GM19351 (cell line): ENCODE measurements at regions not wholly inside any gene's neighbourhood (a gene's known extent, or its start where the extent isn't known, plus 50 kb on each side); places are given as distances from the start of the nearest gene placed in this dataset.
"Not testable (repeated sequence)": the region's sequence is repeated elsewhere in the genome, so short reads cannot be mapped to it uniquely, and the experiment has no call there.

Experiments
- ATAC-seq: cut with Tn5 transposase; IDR thresholded peaks from one replicate; pipeline ENCODE4 v1.9.1; 2021; ENCODE audit warnings: mild to moderate bottlenecking, moderate library complexity; ENCODE audit not compliant: unreplicated experiment

DNA sequence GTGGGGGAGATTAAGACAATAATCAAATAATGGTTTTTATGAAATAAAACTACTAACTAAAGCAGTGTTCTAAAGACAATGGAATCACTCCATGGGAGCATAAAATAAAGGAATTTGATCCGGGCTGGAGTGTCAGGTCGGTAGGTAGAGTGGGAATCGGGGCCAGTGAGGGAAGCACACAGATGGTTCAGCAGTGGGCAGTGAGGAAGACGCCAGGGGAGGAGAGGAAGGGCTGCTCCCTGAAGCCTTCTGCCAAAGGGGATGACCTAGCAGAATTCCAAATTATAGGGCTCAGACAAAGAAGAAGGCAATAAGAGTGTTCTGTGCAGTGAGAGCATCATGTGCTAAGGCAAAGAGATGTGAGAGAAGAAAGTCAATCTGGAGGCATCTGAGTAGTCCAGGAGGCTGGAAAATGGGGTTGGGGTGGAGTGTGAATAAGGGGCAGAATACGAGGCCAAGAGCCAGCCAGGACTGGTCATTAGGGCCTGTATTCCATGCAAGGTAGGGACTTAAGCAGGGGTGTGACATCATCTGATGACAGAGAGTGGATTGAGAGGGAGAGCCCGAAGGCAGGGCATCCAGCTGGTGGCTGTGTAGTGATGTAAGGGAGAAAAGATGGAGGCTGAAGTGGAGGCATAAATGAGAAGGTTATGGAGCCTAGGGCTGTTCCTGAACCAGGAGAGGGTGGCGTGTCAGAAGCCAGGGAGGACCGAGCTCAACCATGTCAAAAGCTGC is 137.6 kb downstream of the COPRS start:
- ATAC-seq = no peak

DNA sequence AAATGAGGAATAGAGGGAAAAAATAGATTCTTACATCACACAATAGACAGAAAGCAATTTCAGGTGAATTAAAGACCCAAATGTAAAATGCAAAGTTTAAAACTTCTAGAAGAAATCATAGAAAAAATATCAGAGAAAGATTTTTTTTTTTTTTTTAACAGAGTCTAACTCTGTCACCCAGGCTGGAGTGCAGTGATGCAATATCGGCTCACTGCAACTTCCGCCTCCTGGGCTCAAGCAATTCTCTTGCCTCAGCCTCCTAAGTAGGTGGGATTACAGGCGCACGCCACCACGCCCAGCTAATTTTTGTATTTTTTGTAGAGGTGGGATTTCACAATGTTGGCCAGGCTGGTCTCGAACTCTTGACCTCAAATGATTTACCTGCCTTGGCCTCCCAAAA is 141.8 kb downstream of the COPRS start:
- not testable (repeated sequence) for ATAC-seq

DNA sequence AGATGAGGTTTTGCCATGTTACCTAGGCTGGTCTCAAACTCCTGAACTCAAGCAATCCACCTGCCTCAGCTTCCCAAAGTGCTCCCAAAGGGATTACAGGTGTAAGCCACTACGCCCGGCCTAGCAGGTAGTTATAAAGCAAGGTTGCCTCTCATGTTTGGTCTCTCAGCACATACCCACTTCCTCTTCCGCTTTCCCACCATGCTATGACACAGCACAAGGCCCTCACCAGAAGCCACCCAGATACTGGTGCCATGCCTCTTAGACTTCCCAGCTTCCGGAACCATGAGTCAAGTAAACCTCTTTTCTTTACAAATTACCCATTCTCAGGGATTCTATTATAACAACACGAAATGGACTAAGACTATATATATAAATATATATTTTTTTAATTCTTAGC is 143.6 kb downstream of the COPRS start:
- ATAC-seq = no peak

DNA sequence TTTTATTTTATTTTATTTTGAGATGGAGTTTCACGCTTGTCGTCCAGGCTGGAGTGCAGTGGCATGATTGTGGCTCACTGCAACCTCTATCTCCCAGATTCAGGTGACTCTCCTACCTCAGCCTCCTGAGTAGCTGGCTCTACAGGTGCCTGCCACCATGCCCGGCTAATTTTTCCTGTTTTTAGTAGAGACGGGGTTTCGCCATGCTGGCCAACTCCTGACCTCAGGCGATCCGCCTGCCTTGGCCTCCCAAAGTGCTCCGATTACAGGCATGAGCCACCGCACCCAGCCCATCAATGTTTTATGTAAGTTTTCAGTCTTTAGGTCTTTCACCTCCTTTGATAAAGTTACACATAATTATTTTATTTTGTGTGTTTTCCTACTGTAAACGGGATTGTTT is 154.6 kb downstream of the COPRS start:
- no peak for ATAC-seq

DNA sequence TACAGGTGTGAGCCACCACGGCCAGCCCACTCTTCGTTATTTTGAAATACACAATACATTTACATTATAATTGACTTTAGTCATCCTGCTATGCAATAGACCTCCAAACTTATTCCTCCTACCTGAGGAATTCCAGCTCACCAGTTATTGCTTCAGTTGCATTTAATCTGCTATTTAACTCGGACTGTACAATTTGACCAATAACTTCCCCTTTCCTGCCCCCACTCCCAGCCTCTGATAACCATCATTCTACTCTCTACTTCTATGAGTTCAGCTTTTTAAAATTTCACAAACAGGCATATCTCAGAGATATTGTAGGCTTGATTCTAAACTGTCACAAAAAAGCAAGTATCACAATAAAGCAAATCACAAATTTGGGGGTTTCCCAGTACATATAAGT is 157.0 kb downstream of the COPRS start:
- no peak for ATAC-seq

DNA sequence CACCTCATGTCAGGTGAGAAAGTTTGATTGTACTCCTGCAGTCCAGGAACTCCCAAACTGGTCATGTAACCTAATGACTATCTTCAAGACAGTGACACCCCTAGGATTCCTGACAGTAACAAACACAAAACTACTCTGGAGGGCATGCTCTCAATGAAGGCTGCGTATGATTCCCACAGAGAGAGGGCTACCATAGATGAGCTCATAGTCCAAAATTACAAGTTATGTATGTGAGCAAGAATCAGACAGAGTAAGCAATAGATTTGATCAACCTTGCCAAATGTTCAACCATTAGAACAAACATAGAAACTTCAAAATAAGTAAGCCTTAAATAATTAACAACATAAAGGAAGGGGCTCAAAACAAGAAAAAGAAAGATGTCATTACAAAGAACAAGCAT is 158.1 kb downstream of the COPRS start:
- no peak for ATAC-seq

DNA sequence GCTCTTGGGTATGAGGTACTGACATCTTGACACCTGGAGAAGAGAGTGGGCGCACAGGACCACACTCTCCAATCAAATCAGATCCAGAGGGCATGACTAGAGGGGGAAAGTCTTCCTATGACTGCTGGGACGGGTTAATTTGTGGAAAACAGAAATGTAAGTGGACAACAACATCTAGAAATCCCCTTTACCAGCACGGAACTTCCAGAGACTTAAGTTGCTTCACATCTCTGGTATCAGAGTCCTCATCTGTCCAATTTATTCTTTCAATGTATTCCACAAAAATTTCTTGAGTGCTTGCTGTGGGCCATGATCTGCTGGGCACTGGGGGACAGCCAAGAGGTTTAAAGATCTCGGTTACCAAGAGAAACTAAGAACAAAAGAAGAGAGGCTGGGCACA is 159.2 kb downstream of the COPRS start:
- ATAC-seq = no peak

DNA sequence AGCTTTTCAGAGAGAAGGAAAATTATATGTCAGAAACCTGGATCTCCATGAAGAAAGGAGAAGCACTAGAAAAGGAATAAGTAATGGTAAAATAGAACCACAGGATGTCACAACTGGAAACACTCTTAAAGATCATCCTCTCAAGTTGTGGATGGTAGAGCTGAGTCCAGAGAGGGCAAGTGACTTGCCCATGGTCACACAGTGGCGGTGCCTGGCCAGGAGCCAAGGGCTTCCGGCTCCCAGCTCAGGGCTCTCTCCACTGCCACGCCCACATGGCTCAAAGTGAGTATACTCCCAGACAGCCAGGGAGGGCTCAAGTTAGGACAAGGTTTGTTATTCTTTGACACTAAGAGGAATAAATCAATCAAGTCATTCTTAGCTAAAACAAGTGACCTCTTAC is 159.8 kb downstream of the COPRS start:
- no peak for ATAC-seq

DNA sequence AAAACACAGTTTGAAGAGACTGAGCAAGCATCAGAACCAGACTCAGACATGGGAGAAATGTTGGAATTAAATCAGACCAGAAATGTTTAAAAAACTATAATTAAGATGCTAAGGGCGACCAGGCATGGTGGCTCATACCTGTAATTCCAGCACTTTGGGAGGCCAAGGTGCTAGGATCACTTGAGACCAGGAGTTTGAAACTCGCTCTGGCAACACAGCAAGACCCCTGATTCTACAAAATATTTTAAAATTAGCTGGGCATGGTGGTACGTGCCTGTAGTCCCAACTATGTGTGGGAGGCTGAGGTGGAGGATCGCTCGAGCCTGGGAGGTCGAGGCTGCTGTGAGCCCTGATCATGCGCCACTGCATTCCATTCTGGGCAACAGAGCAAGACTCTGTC is 160.3 kb downstream of the COPRS start:
- no peak for ATAC-seq

DNA sequence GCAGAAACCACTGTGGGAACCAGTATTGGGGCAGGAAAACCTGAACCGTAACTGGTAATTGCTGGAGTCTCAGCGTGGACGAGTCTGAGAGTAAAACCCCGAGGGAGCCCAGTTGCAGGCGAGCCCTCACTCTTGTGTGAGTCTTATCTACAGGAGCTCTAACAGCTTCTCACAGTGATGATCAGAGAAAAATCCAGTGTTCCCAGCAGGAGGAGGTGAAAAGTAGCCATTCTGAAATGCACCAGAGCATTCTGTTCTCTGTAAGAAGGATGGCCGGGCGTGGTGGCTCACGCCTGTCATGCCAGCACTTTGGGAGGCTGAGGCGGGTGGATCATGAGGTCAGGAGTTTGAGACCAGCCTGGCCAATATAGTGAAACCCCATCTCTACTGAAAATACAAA is 161.2 kb downstream of the COPRS start:
- ATAC-seq = no peak

DNA sequence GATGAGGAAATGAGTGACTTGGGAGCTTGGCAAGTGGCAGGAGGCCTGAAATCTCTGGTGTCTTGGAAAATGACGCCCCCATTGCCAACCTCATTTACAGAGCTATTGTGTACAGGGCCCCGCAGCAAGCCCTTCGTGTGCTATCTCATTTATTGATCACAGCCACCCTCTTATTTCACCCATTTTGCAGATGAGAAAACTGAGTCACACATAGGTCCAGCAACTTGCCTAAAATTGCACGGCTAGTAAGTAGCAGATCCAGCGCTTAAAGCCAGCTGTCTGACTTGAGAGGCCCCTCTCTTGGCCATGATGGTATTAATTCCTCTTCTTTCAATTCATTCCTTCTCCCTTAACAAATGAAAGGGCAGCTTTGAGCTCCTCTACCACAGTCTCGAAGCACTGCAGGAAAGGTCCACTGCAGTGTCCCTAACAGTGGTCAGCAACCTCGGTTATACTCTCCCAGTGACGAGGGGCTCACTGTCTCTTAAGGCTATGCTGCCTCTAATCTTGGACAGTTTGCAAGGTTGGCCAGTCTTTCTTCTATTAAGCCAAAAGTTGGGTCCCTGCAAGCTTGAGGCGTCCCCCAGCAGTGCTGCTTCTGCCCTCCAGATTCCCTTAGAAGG is 162.2 kb downstream of the COPRS start:
- ATAC-seq = no peak

DNA sequence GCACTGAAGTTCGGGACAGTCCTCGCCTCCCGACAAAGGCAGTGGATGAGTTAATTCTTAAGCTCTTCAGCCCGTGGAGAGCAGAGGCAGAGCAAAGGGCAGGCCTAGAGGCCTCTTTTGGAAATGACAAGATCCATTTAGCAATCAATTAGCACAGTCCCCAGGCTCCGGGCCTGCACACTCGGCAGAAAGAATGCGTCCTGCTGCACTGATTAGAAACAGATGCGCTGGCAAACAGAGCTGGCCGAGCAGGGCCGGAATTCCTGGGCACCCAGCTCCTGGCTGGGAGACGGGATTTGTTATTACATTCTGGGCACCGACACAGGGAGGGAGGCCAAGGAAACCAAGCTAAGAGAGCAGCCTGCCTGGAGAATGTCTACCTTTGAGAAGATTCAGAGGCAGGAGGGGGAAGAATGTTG is 162.9 kb downstream of the COPRS start:
- no peak for ATAC-seq

DNA sequence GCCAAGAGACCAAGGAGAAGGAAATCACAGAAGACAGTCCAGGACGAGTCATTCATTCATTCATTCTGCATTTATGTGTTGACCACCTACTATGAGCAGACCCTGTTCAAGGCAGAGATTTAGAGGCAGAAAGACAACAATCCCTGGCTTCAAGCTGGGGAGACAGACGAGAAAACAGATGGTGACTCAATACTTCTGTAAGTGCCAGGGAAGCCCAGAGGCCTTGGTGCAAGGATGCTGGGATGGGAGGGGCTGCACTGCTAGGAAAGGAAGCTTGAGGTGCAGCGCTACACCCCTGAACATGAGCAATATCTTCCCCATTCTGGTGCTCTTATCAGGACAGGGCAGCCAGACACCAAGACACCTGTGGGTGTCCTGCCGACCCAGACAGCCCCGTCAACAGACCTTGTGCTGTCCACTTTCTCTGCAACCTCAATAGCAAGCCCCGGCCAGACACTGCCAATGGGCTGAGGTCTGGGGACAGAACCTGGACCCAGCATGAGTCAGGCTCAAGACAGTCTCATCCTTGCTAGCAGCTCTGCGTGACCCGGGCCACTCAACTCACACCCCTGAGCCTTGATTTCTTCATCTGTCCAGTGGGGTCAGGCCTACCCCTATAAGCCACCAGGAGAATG is 163.5 kb downstream of the COPRS start:
- ATAC-seq = no peak

DNA sequence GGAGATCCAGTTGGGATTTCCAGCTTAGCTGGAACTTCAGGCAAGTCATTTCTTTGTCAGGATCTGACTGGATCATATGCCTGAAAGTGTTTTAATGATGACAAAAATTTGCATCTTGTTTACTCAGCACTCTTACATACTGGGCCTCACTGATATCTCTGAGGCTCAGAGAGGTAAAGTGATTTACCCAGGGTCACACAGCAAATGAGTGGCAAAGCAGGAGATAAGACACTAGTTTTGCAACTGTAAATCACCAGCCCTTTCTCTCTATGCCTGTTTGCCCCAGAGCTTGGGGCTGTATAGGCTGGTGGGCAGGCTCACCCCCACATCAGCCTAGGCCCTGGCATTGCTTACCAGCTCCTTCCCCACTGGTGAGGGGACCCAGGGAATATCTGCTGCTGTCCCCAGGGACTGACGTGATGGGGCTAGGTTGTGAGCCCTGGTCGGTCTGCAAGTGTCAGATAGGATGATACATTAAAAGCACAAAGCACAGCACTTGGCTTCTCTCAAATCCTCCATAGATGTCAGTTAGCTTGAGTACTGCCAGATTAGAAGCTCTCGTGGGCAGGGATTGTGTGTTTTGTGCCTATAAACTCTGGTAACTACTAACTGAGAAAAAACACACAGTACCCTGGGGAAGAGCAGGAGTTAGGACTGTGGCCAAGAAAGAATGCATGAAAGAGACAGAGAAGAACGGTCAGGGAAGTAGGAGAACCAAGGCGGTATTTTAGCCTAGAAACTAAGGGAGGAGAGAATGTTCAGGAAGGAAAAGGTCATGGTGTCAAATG is 165.4 kb downstream of the COPRS start:
- ATAC-seq = no peak

DNA sequence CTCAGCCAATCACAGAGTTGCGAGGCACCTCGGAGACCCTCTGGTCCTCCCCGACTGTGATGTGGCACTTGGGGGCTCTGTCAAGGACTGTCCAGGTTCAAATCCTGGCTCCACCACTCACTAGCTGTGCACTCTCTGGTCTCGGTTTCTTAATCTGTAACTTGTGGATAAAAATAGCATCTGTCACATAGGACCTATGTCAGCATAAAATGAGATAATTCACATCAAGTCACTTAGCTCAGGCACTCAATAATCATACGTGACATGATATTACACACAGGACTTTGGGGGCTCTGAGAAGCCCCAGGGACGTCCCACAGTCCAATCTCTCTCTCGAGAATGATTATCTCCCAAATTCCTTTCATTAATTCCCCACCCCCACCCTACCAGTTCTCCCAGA is 166.4 kb downstream of the COPRS start:
- ATAC-seq = no peak

DNA sequence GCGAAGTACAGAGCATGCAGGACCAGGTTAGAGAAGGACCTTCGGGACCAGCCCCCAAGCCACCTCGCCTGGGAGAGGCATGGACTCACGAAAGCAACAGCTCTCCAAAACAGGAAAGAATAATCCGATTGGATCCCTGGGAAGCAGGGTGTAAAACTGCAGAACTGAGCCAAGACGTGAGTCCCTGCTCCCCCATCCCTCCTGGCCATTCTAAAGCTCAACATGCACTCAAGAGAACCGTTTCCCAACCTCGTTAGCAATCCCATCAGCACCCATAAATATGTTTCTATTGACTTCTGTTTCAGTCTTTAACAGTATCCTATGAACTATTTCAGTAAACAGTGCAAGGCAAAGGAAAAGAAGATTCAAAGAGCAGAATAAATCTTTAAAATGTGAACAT is 167.0 kb downstream of the COPRS start:
- ATAC-seq = no peak

DNA sequence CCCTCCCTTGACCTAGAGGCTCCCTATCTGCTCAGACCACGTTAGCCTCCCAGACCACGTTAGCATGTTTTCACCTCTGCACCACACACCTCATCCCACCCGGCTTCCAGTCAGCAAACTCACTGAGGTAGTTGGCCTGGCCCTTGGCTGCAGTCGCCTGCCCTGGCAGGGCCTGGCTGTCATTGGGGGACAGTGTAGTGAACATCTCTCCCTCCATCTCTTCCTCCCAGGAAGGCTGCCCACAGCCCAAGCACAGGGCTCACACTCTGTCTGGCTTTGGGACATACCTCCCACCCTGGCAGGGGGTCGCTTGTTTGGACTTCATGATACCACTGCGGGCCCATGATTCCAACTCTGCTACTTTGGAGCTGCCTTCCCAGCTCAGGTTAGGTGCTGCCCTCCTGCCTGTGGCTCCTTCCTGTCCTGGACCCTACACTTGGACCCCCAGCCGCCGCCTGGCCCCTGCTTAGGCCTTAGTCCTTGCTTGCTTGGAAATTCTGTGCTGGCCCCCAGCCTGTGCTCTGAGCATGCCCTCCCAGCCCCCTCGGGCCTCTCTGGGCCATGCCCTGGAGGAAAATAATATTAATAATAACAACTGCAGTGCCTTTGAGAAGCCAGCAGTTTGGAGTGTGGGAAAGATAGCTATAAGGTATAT is 167.7 kb downstream of the COPRS start:
- no peak for ATAC-seq

DNA sequence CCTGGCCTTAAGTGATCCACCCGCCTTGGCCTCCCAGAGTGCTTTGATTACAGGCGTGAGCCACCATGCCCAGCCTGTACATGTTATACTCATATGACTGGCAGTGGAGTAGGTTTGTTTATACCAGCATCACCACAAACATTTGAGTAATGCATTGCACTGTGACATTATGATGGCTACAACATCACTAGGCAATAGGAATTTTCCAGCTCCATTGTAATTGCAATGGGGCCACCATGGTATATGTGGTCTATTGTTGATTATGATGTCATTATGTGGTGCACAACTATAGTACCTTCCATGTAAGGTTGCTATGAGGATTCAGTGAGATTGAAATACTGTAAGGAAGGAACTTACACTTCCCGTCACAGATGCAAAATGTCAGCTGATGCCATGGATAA is 168.9 kb downstream of the COPRS start:
- ATAC-seq = no peak

DNA sequence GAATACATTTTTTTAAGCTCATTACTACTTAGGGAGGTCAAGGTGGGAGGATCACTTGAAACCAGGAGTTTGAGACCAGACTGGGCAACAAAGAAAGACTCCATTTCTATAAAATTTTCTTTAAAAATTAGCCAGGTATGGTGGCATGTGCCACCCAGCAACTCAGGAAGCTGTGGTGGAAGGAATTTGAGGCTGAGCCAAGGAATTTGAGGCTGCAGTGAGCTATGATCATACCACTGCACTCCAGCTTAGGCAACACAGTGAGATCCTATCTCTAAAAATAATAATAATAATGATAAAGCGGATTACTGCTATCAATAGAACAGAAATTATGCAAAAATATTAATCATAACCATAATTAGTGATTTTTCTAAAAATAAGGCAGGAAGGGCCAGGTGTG is 170.3 kb downstream of the COPRS start:
- no peak for ATAC-seq

DNA sequence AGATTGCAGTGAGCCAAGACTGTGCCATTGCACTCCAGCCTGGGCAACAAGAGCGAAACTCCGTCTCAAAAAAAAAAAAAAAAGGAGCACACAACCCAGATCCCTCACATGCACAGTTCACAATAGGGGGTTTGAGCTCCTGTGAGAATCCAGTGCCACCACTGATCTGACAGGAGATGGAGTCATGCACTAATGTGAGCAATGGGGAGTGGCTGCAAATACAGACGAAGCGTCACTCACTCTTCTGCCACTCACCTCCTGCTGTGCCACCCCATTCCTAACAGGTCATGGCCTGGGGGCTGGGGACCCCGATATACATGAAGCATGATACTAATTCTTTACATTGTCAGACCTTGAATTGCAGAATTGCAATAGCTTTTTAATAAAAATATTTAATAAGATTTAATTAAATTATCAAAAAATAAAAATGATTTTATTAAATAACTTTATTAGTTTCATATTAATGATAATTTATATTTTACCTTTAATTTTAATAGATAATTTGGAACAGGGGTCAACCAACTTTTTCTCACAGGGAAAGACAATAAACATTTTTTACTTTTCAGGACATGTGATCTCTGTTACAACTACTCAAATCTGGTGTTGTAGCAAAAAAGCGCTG is 171.4 kb downstream of the COPRS start:
- ATAC-seq = no peak

DNA sequence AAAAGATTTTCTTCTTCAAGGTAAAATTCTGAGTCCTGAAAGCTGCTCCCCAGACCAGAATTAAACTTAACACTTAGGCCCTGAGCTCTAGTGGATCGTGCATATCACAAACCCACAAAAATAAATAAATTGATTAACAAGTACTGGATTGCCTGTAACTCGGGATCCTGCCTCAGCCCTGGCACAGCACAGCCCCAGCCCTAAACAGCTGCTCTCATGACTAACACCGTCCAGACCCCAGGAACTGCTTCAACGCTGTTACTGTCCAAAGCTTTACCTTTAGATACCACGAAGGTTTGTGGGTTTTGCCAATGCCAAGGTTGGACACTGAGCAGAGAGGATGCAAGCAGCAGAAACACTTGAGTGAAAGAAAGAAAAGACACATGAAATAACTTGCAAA is 172.5 kb downstream of the COPRS start:
- no peak for ATAC-seq
